Mesodermal cell (in vitro differentiated cells): ENCODE measurements at regions not wholly inside any gene's neighbourhood (a gene's known extent, or its start where the extent isn't known, plus 50 kb on each side); places are given as distances from the start of the nearest gene placed in this dataset.
"Not testable (repeated sequence)": the region's sequence is repeated elsewhere in the genome, so short reads cannot be mapped to it uniquely, and the experiment has no call there.

Experiments
- H3K27ac ChIP-seq: 2 replicates; pipeline ENCODE4 v1.7.0; 2013; ENCODE audit warnings: mild to moderate bottlenecking, low read depth, low read length, moderate library complexity; ENCODE audit not compliant: severe bottlenecking
- H3K36me3 ChIP-seq: 2 replicates; pipeline ENCODE4 v1.7.1; 2013; ENCODE audit warnings: mild to moderate bottlenecking, low read length, moderate library complexity; ENCODE audit not compliant: control insufficient read depth, insufficient read depth
- H3K4me1 ChIP-seq: one replicate; pipeline ENCODE4 v1.7.1; 2013; ENCODE audit warnings: mild to moderate bottlenecking, low read length; ENCODE audit not compliant: insufficient read depth, control insufficient read depth, poor library complexity, severe bottlenecking
- H3K4me3 ChIP-seq: 2 replicates; pipeline ENCODE4 v1.7.0; 2013; ENCODE audit warnings: low read length, control low read depth, mild to moderate bottlenecking; ENCODE audit not compliant: insufficient read depth, poor library complexity, severe bottlenecking; ENCODE audit errors: extremely low read depth
- H3K9me3 ChIP-seq: 2 replicates; pipeline ENCODE4 v1.7.1; 2013; ENCODE audit warnings: mild to moderate bottlenecking, low read length, moderate library complexity; ENCODE audit not compliant: control insufficient read depth
- WGBS, 2 experiments: methylation state at CpG; one replicate each; pipeline ENCODE4 v1.1.5; 2013; ENCODE audit warnings: missing lambda C conversion rate in 2 of 2; ENCODE audit not compliant: insufficient coverage in 2 of 2; 5-methylcytosine and 5-hydroxymethylcytosine counted together

- Histone ChIP-seq H3K36me3 (no peaks in the 10 kb centered on the region), H3K4me3 (no peak overlapping the region), H3K4me1 (no peaks in the 10 kb centered on the region), H3K27ac (no peak overlapping the region), H3K9me3 (no peaks in the 10 kb centered on the region)
- 80% methylated on average over 1 of the region's 2 CpGs; no CpG with 5 or more reads in 1 of the 2 experiments for WGBS, 2 experiments
Measured at GRCh38 chrX:128805236-128805635, 718.1 kb downstream of the SMARCA1 start.

- 100% methylated on average over 1 of the region's 2 CpGs; no CpG with 5 or more reads in 1 of the 2 experiments for WGBS, 2 experiments
- H3K9me3 ChIP-seq = no peaks in the 10 kb centered on the region
- H3K36me3 ChIP-seq = no peaks in the 10 kb centered on the region
- no peak overlapping the region for H3K27ac ChIP-seq
- no peak overlapping the region for H3K4me3 ChIP-seq
- no peaks in the 10 kb centered on the region for H3K4me1 ChIP-seq
Measured at GRCh38 chrX:128804828-128805227, 718.5 kb downstream of the SMARCA1 start.

GRCh38 chrX:128800138-128800537, 723.2 kb downstream of the SMARCA1 start:
- Histone ChIP-seq H3K9me3 (no peaks in the 10 kb centered on the region), H3K4me3 (no peak overlapping the region), H3K4me1 (no peaks in the 10 kb centered on the region), H3K27ac (no peak overlapping the region), H3K36me3 (no peaks in the 10 kb centered on the region)
- no CpG with 5 or more reads among the region's 2 CpGs for WGBS, 2 experiments

GRCh38 chrX:128783139-128783538, 730.9 kb upstream of the ACTRT1 start:
- not testable (repeated sequence) for H3K36me3 ChIP-seq, H3K27ac ChIP-seq, H3K9me3 ChIP-seq, H3K4me1 ChIP-seq, H3K4me3 ChIP-seq
- WGBS, 2 experiments = 29% methylated on average over 1 of the region's 6 CpGs; no CpG with 5 or more reads in 1 of the 2 experiments

GRCh38 chrX:128781506-128781905, 729.3 kb upstream of the ACTRT1 start:
- WGBS, 2 experiments = no CpG with 5 or more reads among the region's 1 CpG
- H3K4me3 ChIP-seq = no peak overlapping the region
- no peaks in the 10 kb centered on the region for H3K9me3 ChIP-seq
- no peak overlapping the region for H3K27ac ChIP-seq
- no peaks in the 10 kb centered on the region for H3K36me3 ChIP-seq
- H3K4me1 ChIP-seq = no peaks in the 10 kb centered on the region

- Histone ChIP-seq H3K4me1 (no peaks in the 10 kb centered on the region), H3K36me3 (no peaks in the 10 kb centered on the region), H3K4me3 (no peak overlapping the region), H3K9me3 (no peaks in the 10 kb centered on the region), H3K27ac (no peak overlapping the region)
- WGBS, 2 experiments = 80 to 100% methylated on average over 1 to 2 of the region's 5 CpGs
Measured at GRCh38 chrX:128780934-128781333, 728.7 kb upstream of the ACTRT1 start.

GRCh38 chrX:128769495-128769894, 717.3 kb upstream of the ACTRT1 start:
- WGBS, 2 experiments = no CpG with 5 or more reads among the region's 2 CpGs
- no peak overlapping the region for H3K27ac ChIP-seq

GRCh38 chrX:128759745-128760144, 707.5 kb upstream of the ACTRT1 start:
- Histone ChIP-seq H3K27ac (no peak overlapping the region), H3K4me1 (no peaks in the 10 kb centered on the region), H3K4me3 (no peak overlapping the region), H3K9me3 (no peaks in the 10 kb centered on the region), H3K36me3 (no peaks in the 10 kb centered on the region)
- WGBS, 2 experiments = no CpG with 5 or more reads among the region's 3 CpGs

More at GRCh38 chrX:128769495-128769894, 717.3 kb upstream of the ACTRT1 start:
- Histone ChIP-seq H3K4me1 (no peaks in the 10 kb centered on the region), H3K4me3 (no peak overlapping the region), H3K9me3 (peaks cover 4% of the 10 kb centered on the region), H3K36me3 (no peaks in the 10 kb centered on the region)

- no peaks in the 10 kb centered on the region for H3K4me1 ChIP-seq
- no peaks in the 10 kb centered on the region for H3K36me3 ChIP-seq
- WGBS, 2 experiments = no CpG with 5 or more reads among the region's 1 CpG
- no peaks in the 10 kb centered on the region for H3K9me3 ChIP-seq
- no peak overlapping the region for H3K4me3 ChIP-seq
- H3K27ac ChIP-seq = no peak overlapping the region
Measured at GRCh38 chrX:128759177-128759576, 707.0 kb upstream of the ACTRT1 start.

- H3K9me3 ChIP-seq = no peaks in the 10 kb centered on the region
- no peak overlapping the region for H3K27ac ChIP-seq
- no peak overlapping the region for H3K4me3 ChIP-seq
- H3K4me1 ChIP-seq = no peaks in the 10 kb centered on the region
- H3K36me3 ChIP-seq = no peaks in the 10 kb centered on the region
Measured at GRCh38 chrX:128754130-128754529, 701.9 kb upstream of the ACTRT1 start.

GRCh38 chrX:128739539-128739938, 687.3 kb upstream of the ACTRT1 start:
- Histone ChIP-seq H3K4me3 (no peak overlapping the region), H3K9me3 (no peaks in the 10 kb centered on the region), H3K36me3 (no peaks in the 10 kb centered on the region), H3K4me1 (no peaks in the 10 kb centered on the region), H3K27ac (no peak overlapping the region)
- WGBS, 2 experiments = no CpG with 5 or more reads among the region's 1 CpG
